Parathyroid adenoma (tissue), 2 donors: ENCODE measurements at regions not wholly inside any gene's neighbourhood (a gene's known extent, or its start where the extent isn't known, plus 50 kb on each side); places are given as distances from the start of the nearest gene placed in this dataset.

Experiments
- H2AFZ ChIP-seq: fragments of 300-600 bp; sonication (generic); one replicate; pipeline ENCODE4 v1.7.0; 2017; ENCODE audit warnings: antibody characterized with exemption, mild to moderate bottlenecking
- H3K27ac ChIP-seq: fragments of 300-600 bp; sonication (generic); one replicate; pipeline ENCODE4 v1.7.0; 2017
- H3K27me3 ChIP-seq: fragments of 300-600 bp; sonication (generic); one replicate; pipeline ENCODE4 v1.7.0; 2017; ENCODE audit warnings: low read length; ENCODE audit not compliant: control insufficient read depth, insufficient read depth
- H3K36me3 ChIP-seq: fragments of 300-600 bp; sonication (generic); one replicate; pipeline ENCODE4 v1.7.0; 2017; ENCODE audit warnings: low read length; ENCODE audit not compliant: control insufficient read depth, insufficient read depth
- H3K4me1 ChIP-seq: fragments of 300-600 bp; sonication (generic); one replicate; pipeline ENCODE4 v1.7.0; 2017; ENCODE audit warnings: control low read depth
- H3K4me2 ChIP-seq: fragments of 300-600 bp; sonication (generic); one replicate; pipeline ENCODE4 v1.7.0; 2017; ENCODE audit warnings: low read length
- H3K4me3 ChIP-seq: fragments of 300-600 bp; sonication (generic); one replicate; pipeline ENCODE4 v1.7.0; 2017; ENCODE audit warnings: low read depth, low read length
- H3K79me2 ChIP-seq: fragments of 300-600 bp; sonication (generic); one replicate; pipeline ENCODE4 v1.7.0; 2017; ENCODE audit warnings: control low read depth
- H3K9ac ChIP-seq: fragments of 300-600 bp; sonication (generic); one replicate; pipeline ENCODE4 v1.7.0; 2017; ENCODE audit warnings: mild to moderate bottlenecking
- H3K9me3 ChIP-seq: fragments of 300-600 bp; sonication (generic); one replicate; pipeline ENCODE4 v1.7.0; 2017; ENCODE audit warnings: low read length; ENCODE audit not compliant: control insufficient read depth
- CTCF ChIP-seq: fragments of 300-600 bp; sonication (generic); IDR thresholded peaks from one replicate; pipeline ENCODE4 v1.7.0; 2017; ENCODE audit warnings: antibody characterized with exemption, mild to moderate bottlenecking
- donor health status: primary hyperparathyroidism.

DNA sequence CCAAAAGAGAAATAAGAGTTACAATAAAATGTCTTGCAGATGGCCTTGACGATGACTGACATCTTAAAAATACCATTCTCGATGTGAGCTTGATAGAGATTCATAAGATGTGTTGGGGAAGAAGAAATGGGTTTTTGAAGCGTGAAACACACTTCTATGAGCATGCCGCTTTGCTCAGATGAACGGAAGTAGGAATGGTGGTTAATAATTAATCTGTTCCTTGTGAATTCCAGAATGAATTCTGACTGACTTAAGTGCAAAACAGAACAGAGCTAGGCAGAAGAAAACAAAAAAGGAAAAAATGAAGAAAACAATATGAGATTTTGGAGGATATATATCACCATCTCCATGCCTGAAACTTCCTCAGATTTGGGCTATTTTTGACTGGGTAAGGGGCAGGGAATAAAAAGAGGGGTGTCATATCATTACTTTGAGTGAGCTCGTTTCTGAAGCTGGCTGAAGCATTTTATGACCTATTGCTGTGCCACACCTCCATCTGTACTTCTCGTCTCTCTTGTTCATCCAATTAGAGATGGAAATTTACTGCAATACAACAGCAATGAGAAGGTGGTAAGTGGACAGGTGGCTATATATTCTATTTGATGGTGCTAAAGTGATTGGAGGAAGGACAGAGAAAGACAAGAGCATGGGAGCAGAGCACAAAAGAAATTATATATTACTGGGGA, 1152.0 kb upstream of the CDH8 start:
- no peak overlapping the region for H3K4me3 ChIP-seq
- no peak overlapping the region for H3K4me2 ChIP-seq
- no peaks in the 10 kb centered on the region for H3K27me3 ChIP-seq
- H3K9ac ChIP-seq = no peak overlapping the region
- H3K27ac ChIP-seq = no peak overlapping the region
- no peaks in the 10 kb centered on the region for H3K36me3 ChIP-seq
- no peak overlapping the region for H2AFZ ChIP-seq
- H3K4me1 ChIP-seq = no peaks in the 10 kb centered on the region
- no peaks in the 10 kb centered on the region for H3K79me2 ChIP-seq
- TF ChIP-seq CTCF = no peak
- H3K9me3 ChIP-seq = no peaks in the 10 kb centered on the region

DNA sequence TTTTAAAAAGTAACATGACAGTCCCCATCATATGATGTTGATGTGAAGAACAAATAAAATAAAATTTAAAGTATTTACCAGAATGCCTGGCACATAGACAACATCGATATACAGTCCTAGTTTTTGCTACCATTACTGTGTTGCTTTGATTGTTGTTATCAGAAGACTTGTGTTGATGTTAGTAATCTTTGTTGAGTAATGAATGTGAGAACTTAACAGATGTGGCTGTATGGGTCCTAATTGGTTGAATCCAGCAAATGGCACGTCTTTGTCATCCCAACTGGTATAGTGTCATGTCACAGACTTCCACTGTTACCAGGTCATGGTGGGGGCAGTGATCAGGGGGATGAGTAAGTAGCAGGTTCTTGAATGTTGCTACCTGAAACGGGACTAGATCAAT, 1151.4 kb upstream of the CDH8 start:
- Histone ChIP-seq H3K27ac (no peak overlapping the region), H3K36me3 (no peaks in the 10 kb centered on the region), H3K9me3 (no peaks in the 10 kb centered on the region), H3K4me2 (no peak overlapping the region), H2AFZ (no peak overlapping the region), H3K4me1 (no peaks in the 10 kb centered on the region), H3K9ac (no peak overlapping the region), H3K4me3 (no peak overlapping the region), H3K27me3 (no peaks in the 10 kb centered on the region), H3K79me2 (no peaks in the 10 kb centered on the region)
- TF ChIP-seq CTCF = no peak

DNA sequence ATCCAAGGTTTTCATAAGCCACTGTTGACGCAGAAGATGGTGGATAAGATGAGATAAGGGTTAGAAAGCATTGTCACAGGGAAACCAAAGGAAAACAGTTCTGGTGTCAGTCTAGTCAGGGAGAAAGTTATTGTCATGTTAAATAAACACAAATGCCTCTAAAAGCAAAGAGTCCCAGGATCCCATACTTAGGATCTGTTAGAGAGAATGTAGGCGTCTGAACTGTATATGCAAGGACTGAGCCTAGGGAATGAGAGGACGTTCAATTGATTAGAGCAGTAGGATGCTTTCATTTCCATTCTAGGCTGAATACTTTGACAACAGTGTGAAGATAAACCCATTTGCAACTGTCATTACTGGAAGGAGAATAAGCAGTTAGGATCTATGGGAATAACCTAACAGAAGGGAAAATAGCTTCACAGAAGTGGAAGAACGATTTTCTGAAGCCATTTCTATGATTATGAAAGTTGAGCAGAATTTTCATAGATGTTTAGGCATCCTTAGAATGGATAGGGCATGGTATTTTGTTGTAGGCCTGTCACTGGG, 1149.1 kb upstream of the CDH8 start:
- H3K4me3 ChIP-seq = no peak overlapping the region
- H3K27ac ChIP-seq = no peak overlapping the region
- H3K4me1 ChIP-seq = no peaks in the 10 kb centered on the region
- no peaks in the 10 kb centered on the region for H3K79me2 ChIP-seq
- H2AFZ ChIP-seq = no peak overlapping the region
- no peaks in the 10 kb centered on the region for H3K9me3 ChIP-seq
- no peak overlapping the region for H3K9ac ChIP-seq
- H3K4me2 ChIP-seq = no peak overlapping the region
- H3K36me3 ChIP-seq = no peaks in the 10 kb centered on the region
- no peak for TF ChIP-seq CTCF
- no peaks in the 10 kb centered on the region for H3K27me3 ChIP-seq

DNA sequence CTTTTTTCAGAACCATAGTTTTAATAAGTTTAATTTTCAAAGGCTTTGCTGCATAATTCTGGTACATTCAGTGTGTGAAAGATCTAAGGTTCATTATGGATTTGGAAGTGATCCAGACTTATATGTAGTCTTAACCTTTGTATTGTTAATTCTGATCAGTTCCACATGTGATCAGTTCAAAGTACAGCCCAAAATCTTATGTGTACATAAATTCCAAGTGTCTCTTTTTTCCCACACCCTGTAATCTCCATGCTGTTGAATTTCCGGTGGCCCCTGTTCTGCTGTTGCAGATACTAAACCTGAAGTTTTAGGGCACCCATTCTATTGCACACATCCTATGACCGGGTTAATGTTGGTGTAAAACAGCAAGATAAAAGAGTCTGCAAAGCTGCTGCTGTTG, 1147.5 kb upstream of the CDH8 start:
- Histone ChIP-seq H3K27me3 (no peaks in the 10 kb centered on the region), H3K27ac (no peak overlapping the region), H3K4me3 (no peak overlapping the region), H3K36me3 (no peaks in the 10 kb centered on the region), H3K79me2 (no peaks in the 10 kb centered on the region), H2AFZ (no peak overlapping the region), H3K4me1 (no peaks in the 10 kb centered on the region), H3K4me2 (no peak overlapping the region), H3K9me3 (no peaks in the 10 kb centered on the region), H3K9ac (no peak overlapping the region)
- no peak for TF ChIP-seq CTCF

GRCh38 chr16:63175313-63175712, 1139.1 kb upstream of the CDH8 start:
- H2AFZ ChIP-seq = no peak overlapping the region
- H3K4me1 ChIP-seq = no peaks in the 10 kb centered on the region
- H3K4me2 ChIP-seq = no peak overlapping the region
- no peaks in the 10 kb centered on the region for H3K27me3 ChIP-seq
- H3K9ac ChIP-seq = no peak overlapping the region
- TF ChIP-seq CTCF = no peak
- no peaks in the 10 kb centered on the region for H3K36me3 ChIP-seq
- no peak overlapping the region for H3K27ac ChIP-seq
- H3K9me3 ChIP-seq = no peaks in the 10 kb centered on the region
- H3K79me2 ChIP-seq = no peaks in the 10 kb centered on the region
- H3K4me3 ChIP-seq = no peak overlapping the region
